ENCODE measurements at regions not wholly inside any gene's neighbourhood (a gene's known extent, or its start where the extent isn't known, plus 50 kb on each side); places are given as distances from the start of the nearest gene placed in this dataset.

GRCh38 chr7:26046150-26046549 lies 105.8 kb upstream of the NFE2L3 start:
- Histone ChIP-seq H3K4me3 (ENCODE audit: low read depth in 1 of 2, low read length in 1 of 2) (no peak overlapping the region), H3K27ac (no peak overlapping the region), H3K4me1 (ENCODE audit: control insufficient read depth in 1 of 2, insufficient read depth in 1 of 2, low read depth in 1 of 2, low read length in 1 of 2) (no peaks in the 10 kb centered on the region), H3K9me3 (no peaks in the 10 kb centered on the region), H3K36me3 (no peaks in the 10 kb centered on the region), H3K27me3 (peaks cover 56% of the 10 kb centered on the region)
- no peak for TF ChIP-seq CTCF (IDR thresholded peaks at IDR 0.05)

DNA sequence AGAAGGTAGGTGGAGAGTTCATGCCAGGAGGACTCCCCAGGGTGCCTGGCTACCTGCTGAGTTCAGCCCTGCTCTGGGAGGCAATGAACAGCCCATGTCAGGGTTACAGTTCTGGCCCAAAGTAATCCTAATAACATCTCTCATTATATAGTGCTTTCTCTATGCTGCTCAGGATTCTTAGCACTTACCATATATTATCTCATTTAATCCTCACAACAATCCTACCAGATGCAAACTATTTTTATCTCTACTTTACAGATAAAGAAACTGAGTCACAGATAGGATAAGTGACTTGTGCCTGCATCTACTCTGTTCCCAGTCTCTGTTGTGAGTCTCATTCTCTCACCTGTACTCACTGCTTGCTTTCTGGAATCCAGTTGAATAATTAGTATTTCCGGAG lies 105.1 kb upstream of the NFE2L3 start:
- Histone ChIP-seq H3K4me1 (ENCODE audit: control insufficient read depth in 1 of 2, insufficient read depth in 1 of 2, low read depth in 1 of 2, low read length in 1 of 2) (no peaks in the 10 kb centered on the region), H3K27ac (no peak overlapping the region), H3K36me3 (no peaks in the 10 kb centered on the region), H3K9me3 (no peaks in the 10 kb centered on the region), H3K27me3 (peaks cover 54% of the 10 kb centered on the region), H3K4me3 (ENCODE audit: low read depth in 1 of 2, low read length in 1 of 2) (no peak overlapping the region)
- no peak for TF ChIP-seq CTCF (IDR thresholded peaks at IDR 0.05)

GRCh38 chr7:26048663-26049062 lies 103.3 kb upstream of the NFE2L3 start:
- H3K9me3 ChIP-seq = no peaks in the 10 kb centered on the region
- no peaks in the 10 kb centered on the region for H3K36me3 ChIP-seq
- H3K4me3 ChIP-seq (ENCODE audit: low read depth in 1 of 2, low read length in 1 of 2) = no peak overlapping the region
- H3K27ac ChIP-seq = no peak overlapping the region
- H3K27me3 ChIP-seq = peaks cover 37% of the 10 kb centered on the region
- no peak for TF ChIP-seq CTCF (IDR thresholded peaks at IDR 0.05)
- H3K4me1 ChIP-seq (ENCODE audit: control insufficient read depth in 1 of 2, insufficient read depth in 1 of 2, low read depth in 1 of 2, low read length in 1 of 2) = no peaks in the 10 kb centered on the region

- TF ChIP-seq CTCF (IDR thresholded peaks at IDR 0.05) = no peak
- Histone ChIP-seq H3K4me1 (ENCODE audit: control insufficient read depth in 1 of 2, insufficient read depth in 1 of 2, low read depth in 1 of 2, low read length in 1 of 2) (no peaks in the 10 kb centered on the region), H3K9me3 (no peaks in the 10 kb centered on the region), H3K36me3 (no peaks in the 10 kb centered on the region), H3K27ac (no peak overlapping the region), H3K4me3 (ENCODE audit: low read depth in 1 of 2, low read length in 1 of 2) (no peak overlapping the region), H3K27me3 (peaks cover 33% of the 10 kb centered on the region)
Measured at GRCh38 chr7:26049081-26049480, 102.9 kb upstream of the NFE2L3 start.

DNA sequence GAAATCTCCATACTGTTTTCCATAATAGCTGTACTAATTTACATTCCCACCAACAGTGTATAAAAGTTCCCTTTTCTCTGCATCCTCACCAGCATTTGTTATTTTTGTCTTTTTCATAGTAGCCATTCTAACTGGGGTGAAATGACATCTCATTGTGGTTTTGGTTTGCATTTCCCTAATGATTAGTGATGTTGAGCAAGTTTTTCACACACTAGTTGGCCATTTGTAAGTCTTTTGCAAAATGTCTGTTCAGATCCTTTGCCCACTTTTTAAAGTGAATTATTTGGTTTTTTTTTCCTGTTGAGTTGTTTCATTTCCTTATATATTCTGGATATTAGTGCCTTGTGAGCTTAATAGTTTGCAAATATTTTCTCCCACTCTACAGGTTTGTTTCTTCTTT lies 101.0 kb upstream of the NFE2L3 start:
- Histone ChIP-seq H3K27ac (no peak overlapping the region), H3K4me1 (ENCODE audit: control insufficient read depth in 1 of 2, insufficient read depth in 1 of 2, low read depth in 1 of 2, low read length in 1 of 2) (no peaks in the 10 kb centered on the region), H3K27me3 (peaks cover 19% of the 10 kb centered on the region), H3K4me3 (ENCODE audit: low read depth in 1 of 2, low read length in 1 of 2) (no peak overlapping the region), H3K36me3 (no peaks in the 10 kb centered on the region), H3K9me3 (no peaks in the 10 kb centered on the region)
- TF ChIP-seq CTCF (IDR thresholded peaks at IDR 0.05) = no peak

GRCh38 chr7:26052706-26053105 lies 99.3 kb upstream of the NFE2L3 start:
- Histone ChIP-seq H3K9me3 (no peaks in the 10 kb centered on the region), H3K4me1 (ENCODE audit: control insufficient read depth in 1 of 2, insufficient read depth in 1 of 2, low read depth in 1 of 2, low read length in 1 of 2) (no peaks in the 10 kb centered on the region), H3K4me3 (ENCODE audit: low read depth in 1 of 2, low read length in 1 of 2) (no peak overlapping the region), H3K27me3 (peaks cover 28% of the 10 kb centered on the region), H3K36me3 (no peaks in the 10 kb centered on the region), H3K27ac (no peak overlapping the region)
- no peak for TF ChIP-seq CTCF (IDR thresholded peaks at IDR 0.05)

Data from neutrophil (primary cell).